DMS 273 treated with DMSO at 0.1 percent for 48 hours (cell line): ENCODE measurements at regions not wholly inside any gene's neighbourhood (a gene's known extent, or its start where the extent isn't known, plus 50 kb on each side); places are given as distances from the start of the nearest gene placed in this dataset.

Source experiments
- DNase-seq: peaks from one replicate; lab custom pipeline; 2025; lab: John Stamatoyannopoulos, UW

- DNase-seq: no peak
These were observed 212.3 kb upstream of the B3GAT1 start for GRCh38 chr11:134624166-134624920.

DNA sequence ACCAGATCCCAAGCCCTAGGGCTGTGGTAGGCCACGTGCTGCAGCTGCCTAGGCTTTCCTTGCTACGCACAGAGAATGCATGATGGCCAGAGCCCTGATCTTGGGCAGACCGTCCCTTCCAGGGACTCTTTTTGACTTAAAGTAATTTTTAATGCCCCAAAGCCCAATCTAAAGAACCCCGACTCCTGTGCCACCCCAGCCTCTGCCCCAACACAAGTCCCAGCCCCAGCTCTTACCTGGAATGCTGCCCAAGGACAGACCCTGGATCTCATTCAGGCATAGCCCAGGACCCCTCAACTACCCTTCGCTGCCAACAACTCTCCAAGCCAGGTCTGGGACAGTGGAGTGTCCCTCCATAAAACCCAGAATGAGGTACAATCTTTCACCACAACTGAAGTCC is 211.7 kb upstream of the B3GAT1 start:
- DNase-seq: no peak

DNA sequence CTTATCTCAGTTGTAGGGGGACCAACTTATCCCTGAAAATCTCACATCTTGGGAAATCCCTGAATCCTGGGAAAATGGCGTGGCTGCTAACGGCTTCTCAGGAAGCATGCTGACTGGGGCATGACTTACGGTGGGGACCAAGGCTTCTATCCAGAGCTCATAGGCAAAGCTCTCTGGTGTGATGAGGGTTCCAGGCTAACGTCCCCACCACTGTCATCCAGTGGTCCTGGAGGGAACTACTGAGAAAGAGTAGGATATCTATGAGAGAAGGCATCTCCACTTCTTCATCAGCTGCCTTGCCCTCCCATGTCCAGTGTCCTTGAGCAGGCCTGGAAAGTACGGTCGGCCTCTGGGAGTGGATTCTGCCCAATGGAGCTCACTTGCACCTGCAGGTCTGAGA is 210.4 kb upstream of the B3GAT1 start:
- DNase-seq: no peak

GRCh38 chr11:134617360-134617759 is 205.3 kb upstream of the B3GAT1 start:
- DNase-seq: no peak

DNA sequence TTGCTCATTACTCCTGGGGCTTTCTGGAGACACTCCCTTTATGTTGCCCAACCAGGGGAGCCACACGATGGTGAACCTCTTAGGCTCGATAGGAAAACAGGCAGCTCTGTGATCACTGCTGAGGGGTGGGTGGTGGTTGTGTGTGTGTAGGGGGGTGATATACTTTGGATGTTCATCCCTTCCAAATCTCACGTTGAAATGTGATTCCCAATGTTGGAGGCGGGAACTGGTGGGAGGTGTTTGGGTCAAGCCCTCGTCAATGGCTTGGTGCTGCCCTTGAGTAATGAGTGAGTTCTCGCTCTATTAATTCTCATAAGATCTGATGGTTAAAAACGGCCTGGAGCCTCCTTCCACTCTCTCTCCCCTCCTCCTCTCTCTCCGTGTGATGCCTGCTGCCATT is 204.0 kb upstream of the B3GAT1 start:
- no peak for DNase-seq

- DNase-seq: no peak
These were observed 203.1 kb upstream of the B3GAT1 start for GRCh38 chr11:134615041-134615615.

DNA sequence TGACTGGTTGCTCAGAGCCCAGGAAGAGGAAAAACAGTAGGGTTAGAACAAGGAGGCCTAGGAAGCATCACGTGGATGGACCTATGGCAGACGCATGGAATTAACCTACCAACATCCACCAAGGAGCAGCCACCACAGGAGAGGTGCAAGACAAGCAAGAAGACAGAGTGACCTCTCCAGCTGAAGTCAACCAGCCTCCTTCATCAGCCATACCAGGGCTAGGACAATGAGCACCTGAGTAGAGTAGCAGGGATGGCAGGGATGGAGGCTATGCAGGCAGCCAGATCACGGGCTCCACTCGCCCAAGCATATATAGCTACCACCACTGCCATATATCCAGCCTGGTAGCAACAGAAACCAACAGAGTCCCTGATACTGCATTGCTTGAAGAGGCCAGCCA is 202.1 kb upstream of the B3GAT1 start:
- DNase-seq: no peak

- DNase-seq: no peak
These were observed 201.6 kb upstream of the B3GAT1 start for GRCh38 chr11:134613646-134614045.

DNA sequence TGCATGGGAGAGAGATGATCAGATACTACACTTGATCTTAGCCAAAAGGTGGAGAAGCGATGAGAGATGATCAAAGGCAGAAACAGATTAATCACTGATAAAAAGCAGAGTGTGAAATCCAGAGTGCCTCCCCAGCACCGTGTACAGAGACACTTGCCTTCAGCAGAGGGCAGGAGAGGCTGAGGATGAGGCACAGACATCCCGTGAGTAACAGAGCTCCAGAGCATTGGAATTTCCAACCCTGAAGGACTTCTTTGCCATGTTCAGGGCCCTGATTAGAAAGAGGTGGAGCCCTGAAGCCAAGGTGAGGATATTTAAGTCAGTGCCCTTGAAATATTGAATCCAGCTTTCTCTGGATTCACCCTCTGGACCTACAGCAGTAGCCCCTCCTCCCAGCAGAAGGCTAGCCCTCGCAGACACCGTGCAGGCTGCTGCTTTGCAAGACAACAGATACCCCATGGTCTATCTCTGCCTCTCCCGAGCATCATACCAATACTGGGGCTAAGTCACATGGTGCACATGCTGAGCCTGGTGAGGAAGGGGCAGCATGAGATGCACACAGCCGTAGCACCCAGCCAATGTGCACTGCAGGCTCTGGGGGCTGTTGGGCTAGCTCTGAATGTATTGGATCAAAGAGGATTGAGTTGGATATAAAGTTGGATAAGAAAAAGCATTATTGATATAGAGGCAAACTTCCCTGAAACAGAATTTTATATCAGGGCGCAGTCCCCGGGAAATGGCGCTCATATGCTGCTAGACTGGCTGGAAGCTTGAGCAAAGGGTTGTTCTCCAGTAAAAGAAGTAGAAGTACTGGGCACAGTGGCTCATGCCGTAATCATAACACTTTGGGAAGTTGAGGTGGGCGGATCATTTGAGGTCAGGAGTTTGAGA is 200.3 kb upstream of the B3GAT1 start:
- DNase-seq: no peak

GRCh38 chr11:134611537-134611936 is 199.5 kb upstream of the B3GAT1 start:
- no peak for DNase-seq

DNA sequence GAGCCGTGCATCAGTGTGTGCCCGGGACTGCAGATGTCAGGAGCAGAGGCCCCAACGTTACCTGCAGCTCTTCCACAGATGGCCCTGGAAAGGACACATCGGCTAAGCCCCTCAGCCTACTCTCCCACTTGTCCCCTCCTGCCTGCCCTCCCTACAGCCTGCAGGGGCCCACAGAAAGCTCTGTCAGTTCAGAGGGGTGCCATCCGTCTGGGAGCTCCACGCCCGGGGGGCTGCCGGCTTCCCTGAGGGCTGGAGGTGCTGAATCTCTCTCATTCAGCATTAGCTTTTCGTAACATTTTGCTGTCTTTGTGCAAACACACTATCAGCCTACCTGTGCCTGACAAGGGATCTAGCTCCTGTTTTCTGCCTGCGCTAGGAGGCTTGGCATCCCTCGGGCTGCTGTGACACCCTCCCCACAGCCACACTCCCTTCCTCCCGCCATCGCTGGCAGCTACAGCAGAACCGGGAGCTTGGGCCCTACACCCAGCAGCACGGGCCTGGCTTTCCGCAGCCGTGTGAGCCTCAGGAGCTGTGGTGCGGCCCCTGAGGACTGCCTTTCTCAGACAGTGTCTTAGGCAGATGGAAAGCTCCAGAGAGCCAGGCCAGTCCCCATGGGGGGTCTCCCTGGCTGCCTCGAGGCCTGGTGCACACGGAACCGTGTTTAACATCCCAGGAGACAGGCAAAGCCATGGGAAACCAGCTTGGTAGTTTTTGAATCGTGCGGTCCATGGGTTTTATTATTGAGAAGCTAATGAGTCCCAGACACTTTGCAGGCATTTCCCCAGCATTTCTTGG is 198.3 kb upstream of the B3GAT1 start:
- no peak for DNase-seq

DNA sequence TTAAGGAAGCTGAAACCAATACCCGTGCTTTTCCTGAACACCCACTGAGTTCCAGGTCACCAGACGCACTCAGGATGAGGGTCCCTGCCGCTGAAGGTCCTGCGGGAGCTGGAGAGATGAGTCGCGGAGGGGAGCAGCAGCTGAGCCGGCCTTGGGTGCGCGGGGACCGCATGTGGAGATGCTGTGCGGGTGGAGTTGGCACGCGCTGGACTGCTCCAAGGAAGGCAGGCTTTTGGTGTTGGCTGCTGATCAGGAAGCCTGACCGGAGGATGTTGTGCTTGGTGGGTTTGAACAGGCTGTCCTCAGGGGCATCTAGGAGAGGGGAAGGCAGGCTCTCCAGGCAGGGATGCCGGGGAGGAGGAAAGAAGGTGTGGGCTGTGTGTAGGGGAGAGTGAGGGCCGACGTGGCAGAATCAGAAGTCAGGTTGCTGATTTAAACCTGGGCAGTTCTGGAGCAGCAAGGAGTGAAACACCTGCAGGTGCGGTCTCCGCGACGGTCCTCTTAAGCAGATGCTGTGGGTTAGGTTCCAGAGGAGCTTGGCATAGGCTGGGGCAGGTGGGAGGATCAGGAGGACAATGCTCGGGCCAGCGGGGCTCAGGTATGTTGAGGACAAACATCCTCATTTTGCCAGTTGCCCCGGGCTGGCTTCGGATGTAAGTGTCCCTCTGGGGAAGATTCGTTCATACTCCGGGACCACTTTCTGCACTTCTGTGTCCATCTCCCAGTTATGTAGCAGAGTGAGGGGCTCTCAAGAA is 197.5 kb upstream of the B3GAT1 start:
- DNase-seq: no peak

- DNase-seq: no peak
These were observed 196.1 kb upstream of the B3GAT1 start for GRCh38 chr11:134607963-134608750.

- no peak for DNase-seq
These were observed 194.2 kb upstream of the B3GAT1 start for GRCh38 chr11:134606251-134606650.

- DNase-seq: no peak
These were observed 192.8 kb upstream of the B3GAT1 start for GRCh38 chr11:134604886-134605285.

DNA sequence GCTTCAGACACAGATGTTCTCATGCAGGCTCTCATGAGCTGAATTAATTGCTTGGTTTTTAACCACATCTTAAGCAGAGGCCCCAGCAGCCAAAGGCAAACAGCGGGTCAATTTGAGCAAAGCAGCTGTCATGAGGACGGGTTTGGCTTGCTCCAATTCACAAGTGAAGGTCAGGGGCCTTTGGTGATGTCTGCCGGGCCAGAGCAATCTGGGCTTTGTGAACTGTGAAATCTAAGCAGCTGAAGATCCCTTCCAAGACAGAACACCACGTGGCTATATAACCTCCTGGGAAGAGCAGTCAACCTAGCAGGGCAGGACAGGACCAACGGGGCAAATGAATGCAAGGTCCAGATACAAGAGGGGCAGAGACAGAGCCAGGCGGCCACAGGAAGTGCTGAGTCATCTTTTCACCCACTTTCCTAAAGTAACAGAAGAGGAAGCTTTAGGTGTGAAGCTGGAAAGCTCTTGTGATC is 187.3 kb upstream of the B3GAT1 start:
- DNase-seq: no peak

DNA sequence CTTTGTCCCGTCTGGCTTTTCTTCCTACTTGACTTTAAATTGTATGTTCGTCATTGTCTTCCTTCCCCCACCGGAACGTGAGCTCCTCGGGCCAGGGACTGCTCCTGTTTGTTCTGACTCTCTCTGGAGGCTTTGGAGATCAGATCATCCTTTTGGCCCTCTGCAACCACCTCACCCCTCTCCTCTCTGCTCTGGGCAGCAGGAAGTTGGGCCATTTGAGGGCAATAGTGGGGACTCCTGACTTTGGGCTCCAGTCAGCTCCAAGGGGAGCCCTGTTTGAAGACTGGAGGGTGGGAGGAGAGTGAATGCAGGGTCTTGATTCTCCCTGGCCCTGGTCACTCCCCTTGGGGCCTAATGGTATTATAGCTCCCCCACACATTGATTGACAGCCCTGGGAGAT is 186.3 kb upstream of the B3GAT1 start:
- no peak for DNase-seq

DNA sequence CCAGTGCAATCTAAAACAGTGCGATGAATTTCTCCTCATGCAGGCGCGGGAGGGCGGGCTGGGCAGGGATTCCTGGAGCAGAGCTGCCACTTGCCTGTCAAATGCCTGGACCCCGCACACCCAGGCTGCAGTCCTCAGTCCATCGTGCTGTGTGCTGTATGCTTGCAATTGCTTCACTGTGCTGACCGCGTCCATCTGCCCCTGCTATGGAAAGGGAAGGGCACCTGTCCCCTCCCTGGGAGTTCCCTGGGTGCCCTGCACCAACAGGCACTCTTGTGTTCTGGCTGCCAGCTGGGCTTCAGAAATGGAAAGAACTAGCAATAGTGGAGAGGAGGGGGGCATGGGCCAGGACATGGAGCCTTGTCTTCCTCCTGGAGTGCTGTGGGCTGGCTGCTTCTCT is 185.4 kb upstream of the B3GAT1 start:
- no peak for DNase-seq

GRCh38 chr11:134596404-134596803 is 184.4 kb upstream of the B3GAT1 start:
- no peak for DNase-seq

DNA sequence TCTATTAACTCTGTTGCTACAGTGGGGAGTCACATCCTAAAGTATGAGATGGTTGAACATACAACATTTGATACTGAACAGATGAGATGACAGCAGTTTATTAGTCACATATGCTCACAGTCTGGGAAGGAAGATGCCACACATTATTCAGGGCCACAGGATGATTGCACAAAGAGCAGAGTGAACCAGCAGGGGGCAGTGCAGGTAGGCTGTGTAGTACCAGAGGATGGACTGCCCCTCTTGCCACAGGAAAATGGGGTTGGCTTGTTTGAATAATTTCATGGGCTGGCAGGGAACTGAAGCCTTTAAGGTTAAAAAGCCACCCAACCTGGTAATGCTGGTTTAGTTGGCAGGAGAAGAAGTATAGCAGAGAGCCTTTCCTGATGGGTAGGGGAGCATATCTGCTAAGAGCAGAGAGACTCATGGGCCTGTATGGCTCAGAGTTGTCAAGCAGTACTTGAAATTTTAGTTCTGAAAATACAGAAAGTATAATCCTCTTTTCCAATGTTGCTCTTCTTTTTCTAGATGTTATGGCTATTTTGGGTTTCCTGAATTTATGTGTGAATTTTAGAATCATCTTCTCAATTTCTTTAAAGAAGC is 180.4 kb upstream of the B3GAT1 start:
- no peak for DNase-seq
